ENCODE measurements at regions not wholly inside any gene's neighbourhood (a gene's known extent, or its start where the extent isn't known, plus 50 kb on each side); places are given as distances from the start of the nearest gene placed in this dataset.

- DNase-seq (ENCODE audit: low read depth) = no peak
These were observed 350.1 kb upstream of the TNRC6C start for GRCh38 chr17:77608431-77608830.

GRCh38 chr17:77609553-77610517, 348.7 kb upstream of the TNRC6C start:
- H3K4me3 ChIP-seq (ENCODE audit: low read depth, low read length) = no peak overlapping the region
- no peak for TF ChIP-seq CTCF (conservative IDR thresholded peaks at IDR 0.05; ENCODE audit: low read depth, low read length)
- no peak for DNase-seq (ENCODE audit: low read depth)

More at GRCh38 chr17:77608431-77608830, 350.1 kb upstream of the TNRC6C start:
- no peak overlapping the region for H3K4me3 ChIP-seq (ENCODE audit: low read depth, low read length)
- TF ChIP-seq CTCF (conservative IDR thresholded peaks at IDR 0.05; ENCODE audit: low read depth, low read length) = no peak

GRCh38 chr17:77610518-77610893, 348.0 kb upstream of the TNRC6C start:
- no peak overlapping the region for H3K4me3 ChIP-seq (ENCODE audit: low read depth, low read length)
- DNase-seq (ENCODE audit: low read depth) = no peak
- no peak for TF ChIP-seq CTCF (conservative IDR thresholded peaks at IDR 0.05; ENCODE audit: low read depth, low read length)

GRCh38 chr17:77610972-77611521, 347.5 kb upstream of the TNRC6C start:
- no peak for TF ChIP-seq CTCF (conservative IDR thresholded peaks at IDR 0.05; ENCODE audit: low read depth, low read length)
- no peak overlapping the region for H3K4me3 ChIP-seq (ENCODE audit: low read depth, low read length)
- DNase-seq (ENCODE audit: low read depth) = no peak

GRCh38 chr17:77611791-77612502, 346.6 kb upstream of the TNRC6C start:
- TF ChIP-seq CTCF (conservative IDR thresholded peaks at IDR 0.05; ENCODE audit: low read depth, low read length) = no peak
- H3K4me3 ChIP-seq (ENCODE audit: low read depth, low read length) = no peak overlapping the region
- no peak for DNase-seq (ENCODE audit: low read depth)

GRCh38 chr17:77613218-77613617, 345.3 kb upstream of the TNRC6C start:
- TF ChIP-seq CTCF (conservative IDR thresholded peaks at IDR 0.05; ENCODE audit: low read depth, low read length) = no peak
- no peak overlapping the region for H3K4me3 ChIP-seq (ENCODE audit: low read depth, low read length)
- no peak for DNase-seq (ENCODE audit: low read depth)
